ENCODE measurements at regions not wholly inside any gene's neighbourhood (a gene's known extent, or its start where the extent isn't known, plus 50 kb on each side); places are given as distances from the start of the nearest gene placed in this dataset.
"Not testable (repeated sequence)": the region's sequence is repeated elsewhere in the genome, so short reads cannot be mapped to it uniquely, and the experiment has no call there.

- DNase-seq = not testable (repeated sequence)
Measured at GRCh38 chr2:158866082-158866481, 71.0 kb downstream of the DAPL1 start.

- not testable (repeated sequence) for DNase-seq
Measured at GRCh38 chr2:158867531-158868191, 72.5 kb downstream of the DAPL1 start.

DNA sequence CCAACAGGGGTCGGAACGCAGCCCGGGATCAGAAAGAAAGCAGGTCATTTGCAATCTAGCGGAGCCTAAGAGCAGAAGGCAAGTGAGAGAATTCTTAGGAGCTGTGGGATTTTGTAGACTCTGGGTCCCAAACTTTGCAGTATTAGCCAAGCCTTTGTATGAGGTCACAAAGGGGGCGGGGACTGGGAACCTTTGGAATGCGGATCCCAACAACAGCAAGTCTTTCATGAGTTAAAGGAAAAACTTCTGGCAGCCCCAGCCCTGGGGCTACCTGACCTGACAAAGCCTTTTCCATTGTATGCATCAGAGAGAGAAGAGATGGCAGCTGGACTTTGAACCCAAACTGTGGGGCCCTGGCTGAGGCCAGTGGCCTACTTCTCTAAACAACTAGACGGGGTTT lies 73.3 kb downstream of the DAPL1 start:
- DNase-seq = not testable (repeated sequence)

GRCh38 chr2:158869122-158869521 lies 74.0 kb downstream of the DAPL1 start:
- not testable (repeated sequence) for DNase-seq

- DNase-seq = not testable (repeated sequence)
Measured at GRCh38 chr2:158869609-158870008, 74.5 kb downstream of the DAPL1 start.

GRCh38 chr2:158878003-158878402 lies 82.9 kb downstream of the DAPL1 start:
- no peak for DNase-seq

- no peak for DNase-seq
Measured at GRCh38 chr2:158879229-158879903, 84.2 kb downstream of the DAPL1 start.

- no peak for DNase-seq
Measured at GRCh38 chr2:158882297-158882696, 86.1 kb upstream of the TANC1 start.

DNA sequence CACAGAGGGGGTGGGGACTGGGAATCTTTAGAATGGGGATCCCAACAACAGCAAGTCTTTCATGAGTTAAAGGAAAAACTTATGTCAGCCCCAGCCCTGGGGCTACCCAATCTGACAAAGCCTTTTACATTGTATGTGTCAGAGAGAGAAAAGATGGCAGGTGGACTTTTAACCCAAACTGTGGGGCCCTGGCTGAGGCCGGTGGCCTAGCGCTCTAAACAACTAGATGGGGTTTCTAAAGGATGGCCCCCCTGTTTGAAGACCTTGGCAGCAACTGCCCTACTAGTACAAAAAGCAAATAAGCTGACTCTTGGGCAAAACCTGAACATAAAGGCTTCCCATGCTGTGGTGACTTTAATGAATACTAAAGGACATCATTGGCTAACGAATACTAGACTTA lies 83.9 kb upstream of the TANC1 start:
- DNase-seq = not testable (repeated sequence)

- DNase-seq = not testable (repeated sequence)
Measured at GRCh38 chr2:158885018-158885678, 83.3 kb upstream of the TANC1 start.

GRCh38 chr2:158885679-158886050 lies 82.8 kb upstream of the TANC1 start:
- not testable (repeated sequence) for DNase-seq

DNA sequence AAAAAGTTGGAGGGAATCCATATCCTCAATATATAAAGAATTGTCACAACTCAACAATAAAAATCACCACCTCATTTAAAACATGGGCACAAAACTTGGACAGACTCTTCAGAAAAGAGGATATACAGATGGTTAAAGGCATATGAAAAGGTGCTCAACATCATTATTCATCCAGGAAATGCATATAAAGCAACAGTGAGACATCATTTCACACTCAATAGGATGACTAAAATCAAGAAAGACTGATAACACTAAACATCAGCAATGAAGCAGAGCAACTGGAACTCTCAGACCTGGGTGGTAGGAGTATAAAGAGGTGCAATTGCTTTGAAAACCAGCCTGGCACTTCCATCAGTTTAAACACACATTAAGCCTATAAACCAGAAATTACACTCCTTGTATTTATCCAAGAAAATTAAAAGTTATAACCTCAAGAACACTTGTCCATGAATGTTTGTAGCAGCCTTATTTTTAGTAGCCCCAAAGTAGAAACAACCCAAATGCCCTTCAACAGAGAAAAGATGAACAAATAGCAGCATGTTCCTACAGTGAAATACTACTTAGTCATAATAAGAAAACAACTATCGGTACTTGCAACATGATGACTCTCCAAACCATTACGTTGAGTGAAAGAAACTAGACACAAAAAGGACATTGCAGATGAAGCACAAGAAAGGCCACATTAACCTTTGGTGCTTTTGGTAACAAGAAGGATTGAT lies 79.1 kb upstream of the TANC1 start:
- no peak for DNase-seq

GRCh38 chr2:158890296-158890905 lies 78.0 kb upstream of the TANC1 start:
- no peak for DNase-seq

DNA sequence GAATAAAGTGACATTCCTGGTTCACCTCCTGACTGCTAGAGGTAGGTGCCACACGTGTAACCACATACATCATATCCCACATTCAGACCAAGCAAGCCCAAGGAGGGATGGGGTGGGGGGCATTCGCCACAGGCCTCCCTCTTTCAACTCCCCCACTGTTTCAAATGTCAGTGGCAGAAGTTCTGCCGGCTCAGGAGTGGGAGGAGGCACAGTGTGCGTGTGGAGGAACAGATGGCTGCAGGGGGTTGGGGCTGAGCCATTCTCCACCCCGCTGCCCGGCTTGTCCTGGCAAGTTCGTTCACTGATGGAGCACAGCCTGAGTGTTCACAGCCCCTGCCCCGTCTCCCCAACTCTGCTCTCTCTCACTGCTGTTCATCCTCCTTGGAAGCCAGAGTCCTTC lies 75.4 kb upstream of the TANC1 start:
- DNase-seq = no peak

DNA sequence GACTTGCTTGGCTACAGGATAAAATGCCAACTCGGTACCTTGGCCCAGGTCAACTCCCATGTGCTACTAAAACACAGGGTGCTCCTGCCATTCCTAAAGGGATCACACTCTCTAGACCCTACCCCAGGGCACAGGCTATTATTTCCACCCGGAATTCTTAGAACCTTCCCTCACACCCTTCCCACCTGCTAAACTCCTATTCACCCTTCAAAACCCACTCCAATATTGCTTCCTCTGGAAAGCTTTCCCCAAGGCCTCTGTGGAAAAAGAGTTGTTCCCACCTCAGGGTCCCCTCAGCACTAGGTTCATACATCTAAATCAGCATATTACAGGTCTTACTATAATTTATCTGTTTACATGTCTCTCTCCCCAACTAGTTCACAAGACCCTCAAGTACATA lies 75.0 kb upstream of the TANC1 start:
- DNase-seq = no peak

GRCh38 chr2:158894078-158894477 lies 74.4 kb upstream of the TANC1 start:
- no peak for DNase-seq

GRCh38 chr2:158894572-158894971 lies 73.9 kb upstream of the TANC1 start:
- DNase-seq = no peak

DNA sequence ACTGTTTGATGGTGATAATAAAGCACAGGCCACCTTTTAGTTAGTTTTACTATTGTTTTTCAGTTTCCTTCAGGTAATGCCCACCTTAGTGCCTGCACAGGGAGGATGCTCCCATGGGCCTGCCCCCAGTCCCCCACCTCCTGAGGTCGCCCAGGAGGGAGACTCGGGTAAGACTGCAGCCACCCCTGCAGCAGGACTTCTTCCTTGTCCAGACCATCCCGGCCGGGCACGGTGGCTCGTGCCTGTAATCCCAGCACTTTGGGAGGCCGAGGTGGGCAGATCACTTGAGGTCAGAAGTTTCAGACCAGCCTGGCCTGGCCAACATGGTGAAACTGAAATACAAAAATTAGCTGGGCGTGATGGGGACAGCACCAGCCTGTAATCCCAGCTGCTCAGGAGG lies 68.1 kb upstream of the TANC1 start:
- DNase-seq = no peak

DNA sequence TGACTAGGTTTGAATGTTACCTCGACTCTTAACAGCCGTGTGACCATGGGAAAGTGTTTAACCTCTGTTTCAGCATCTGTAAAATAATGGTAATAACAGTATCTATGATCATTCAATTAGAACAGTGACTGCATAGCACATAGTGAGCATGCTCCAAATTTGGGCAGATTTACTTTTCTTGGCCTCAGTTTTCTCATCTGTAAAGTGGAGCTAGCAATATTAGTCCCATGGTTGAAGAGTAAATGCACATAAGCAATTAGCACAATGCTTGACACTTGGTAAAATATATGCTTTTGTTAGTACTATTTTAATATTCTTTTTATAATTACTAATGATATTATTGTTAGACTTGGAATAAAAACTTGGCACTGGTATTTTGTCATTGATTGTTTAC lies 66.4 kb upstream of the TANC1 start:
- DNase-seq = no peak

DNA sequence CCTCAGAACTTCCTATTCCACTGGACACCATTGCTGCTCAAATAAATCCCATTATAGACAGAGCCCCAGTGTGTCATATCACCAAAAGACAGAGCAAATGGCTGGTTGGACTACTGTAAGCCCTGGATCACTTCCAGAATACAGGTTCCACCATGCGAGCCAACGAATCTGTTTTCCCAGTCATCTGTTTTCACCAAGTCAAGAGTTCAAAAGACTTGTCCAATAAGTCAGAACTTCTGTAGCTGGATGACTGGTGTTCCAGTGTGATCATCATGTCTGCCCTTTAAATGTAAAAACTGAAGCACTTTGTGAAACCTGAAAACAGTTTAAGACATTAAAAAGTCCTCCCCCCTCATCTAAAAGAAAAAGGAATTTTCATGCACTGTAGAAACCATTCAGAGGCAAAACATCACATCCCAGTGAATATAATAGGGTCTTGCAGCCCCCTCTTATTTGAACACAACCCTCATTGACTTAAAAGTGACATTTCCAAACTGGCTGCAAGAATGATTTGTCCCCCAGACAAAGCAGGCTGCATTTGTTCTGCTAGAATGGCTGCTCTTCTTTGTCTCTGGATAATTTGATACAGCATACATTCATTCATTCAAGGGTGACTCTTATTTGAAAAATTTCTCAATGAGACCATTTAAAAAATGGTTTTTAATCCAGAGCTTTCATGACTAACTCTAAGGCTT lies 64.6 kb upstream of the TANC1 start:
- no peak for DNase-seq

DNA sequence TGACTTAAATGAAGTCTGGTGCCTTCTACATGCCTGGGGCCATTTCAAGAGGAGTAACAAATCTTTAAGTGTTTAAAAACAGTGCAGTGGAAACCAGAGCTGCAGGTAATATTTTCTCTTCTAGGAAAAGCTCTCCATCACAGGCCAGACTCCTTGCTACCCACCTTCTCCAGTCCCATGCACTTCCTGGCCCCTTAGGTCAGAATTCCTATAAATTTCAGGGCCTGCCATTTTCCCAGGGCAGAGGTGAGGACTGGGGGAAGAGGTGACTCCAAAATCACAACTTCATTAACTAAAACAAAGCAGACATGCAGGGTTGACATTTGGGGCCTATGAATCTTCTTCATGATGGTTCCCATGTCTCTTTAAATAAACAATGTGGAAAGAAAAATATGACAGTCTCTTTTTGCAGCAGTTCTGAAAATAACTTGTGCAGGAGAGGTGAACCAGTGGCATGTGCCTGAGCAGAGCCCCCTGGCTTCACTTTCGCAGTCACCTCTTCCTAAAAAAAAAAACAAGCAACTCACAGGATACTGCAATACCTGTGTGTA lies 63.7 kb upstream of the TANC1 start:
- no peak for DNase-seq

DNA sequence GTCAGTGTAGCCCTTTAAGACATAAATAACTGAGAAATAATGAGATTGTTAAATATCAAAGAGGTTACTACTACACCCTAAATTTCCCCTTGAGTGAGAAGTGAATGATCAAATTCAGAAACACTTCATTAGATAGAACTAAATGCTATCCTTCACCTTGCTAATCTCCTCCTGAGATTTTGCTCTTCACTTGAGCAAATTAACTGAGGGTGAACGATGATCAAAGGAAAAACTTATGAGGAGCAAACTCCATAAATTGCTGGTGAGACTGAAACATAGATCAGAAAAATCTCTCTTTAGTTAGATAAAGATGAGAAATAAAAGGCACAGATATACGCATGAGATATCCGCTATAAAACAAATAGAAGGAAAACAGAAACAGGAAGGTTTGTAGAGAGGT lies 63.1 kb upstream of the TANC1 start:
- DNase-seq = no peak
